HG02852 (cell line): ENCODE measurements at regions not wholly inside any gene's neighbourhood (a gene's known extent, or its start where the extent isn't known, plus 50 kb on each side); places are given as distances from the start of the nearest gene placed in this dataset.
"Not testable (repeated sequence)": the region's sequence is repeated elsewhere in the genome, so short reads cannot be mapped to it uniquely, and the experiment has no call there.

Experiments used
- ATAC-seq: cut with Tn5 transposase; IDR thresholded peaks from one replicate; pipeline ENCODE4 v1.9.1; 2021; ENCODE audit warnings: mild to moderate bottlenecking, moderate library complexity; ENCODE audit not compliant: unreplicated experiment

DNA sequence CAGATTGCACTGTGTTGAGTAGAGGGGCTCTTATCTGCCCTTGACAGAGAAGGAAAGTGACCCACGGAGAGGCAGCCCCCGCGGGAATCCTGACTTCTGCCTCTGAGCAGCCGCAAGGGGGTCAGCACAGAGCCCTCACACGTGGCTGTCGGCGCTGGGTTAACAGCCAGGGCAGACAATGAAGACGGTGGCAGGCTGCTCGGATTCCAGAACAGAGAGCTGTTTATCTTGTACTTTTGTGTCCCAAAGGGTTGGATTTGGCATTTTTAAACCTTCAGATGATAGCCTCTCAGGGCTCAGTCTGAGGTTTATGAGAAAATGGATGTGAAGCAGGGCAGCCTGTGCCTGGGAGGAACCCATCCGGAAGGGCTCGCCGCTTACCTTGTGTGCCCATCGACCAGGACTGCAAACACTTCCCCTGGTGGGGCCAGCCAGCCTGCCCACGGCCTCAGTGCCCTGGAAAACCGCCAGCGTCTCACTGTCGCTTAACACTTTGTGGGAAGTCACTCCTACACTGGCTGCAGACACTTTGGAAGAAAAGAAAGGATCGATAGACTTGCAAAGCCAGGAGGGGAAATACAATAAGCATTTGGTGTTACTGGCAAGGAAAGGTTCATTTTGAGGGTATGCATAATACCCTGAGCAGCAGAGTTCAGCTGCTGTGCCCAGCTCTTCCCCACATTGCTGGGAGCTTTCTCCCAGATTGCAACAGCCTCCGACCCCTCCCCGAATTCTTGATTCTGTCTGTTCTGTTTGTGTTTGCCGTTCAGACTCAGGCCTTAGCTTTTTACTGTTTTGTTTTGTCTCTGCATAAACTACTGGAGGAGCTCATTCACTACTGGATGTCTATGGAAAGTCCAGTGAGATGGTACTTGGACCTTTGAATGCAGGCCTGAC is 325.3 kb upstream of the MYT1L start:
- ATAC-seq: no peak

DNA sequence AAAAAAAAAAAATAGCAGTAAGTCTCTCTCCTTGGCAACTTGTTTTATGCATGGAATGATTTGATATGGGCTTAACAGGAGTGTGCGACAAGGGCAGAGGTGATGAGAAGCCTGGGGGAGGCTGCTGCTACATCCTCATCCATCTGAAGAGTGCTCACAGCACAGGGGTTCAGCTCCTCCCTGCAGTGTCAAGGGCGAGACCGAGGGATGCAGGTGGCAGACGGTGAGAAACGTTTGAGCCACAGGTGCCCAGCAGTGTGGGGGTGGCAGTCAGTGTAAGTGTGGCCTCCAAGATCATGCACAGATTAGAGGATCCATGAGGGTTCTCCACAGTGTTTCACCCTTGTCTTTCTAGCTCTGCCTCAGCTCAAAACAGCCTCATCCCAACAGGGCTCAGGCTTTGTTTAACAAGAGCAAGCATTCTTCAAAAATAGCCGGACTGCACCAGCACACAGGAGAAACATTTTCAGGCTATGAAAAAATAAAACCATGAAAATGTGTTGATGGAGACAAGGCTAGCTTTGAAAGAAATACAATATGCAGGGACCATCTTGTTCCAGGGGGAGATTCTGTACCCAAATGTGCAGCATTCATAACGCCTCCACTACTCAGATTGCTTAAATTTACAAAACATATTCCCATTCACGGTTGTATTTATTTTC is 324.5 kb upstream of the MYT1L start:
- no peak for ATAC-seq

DNA sequence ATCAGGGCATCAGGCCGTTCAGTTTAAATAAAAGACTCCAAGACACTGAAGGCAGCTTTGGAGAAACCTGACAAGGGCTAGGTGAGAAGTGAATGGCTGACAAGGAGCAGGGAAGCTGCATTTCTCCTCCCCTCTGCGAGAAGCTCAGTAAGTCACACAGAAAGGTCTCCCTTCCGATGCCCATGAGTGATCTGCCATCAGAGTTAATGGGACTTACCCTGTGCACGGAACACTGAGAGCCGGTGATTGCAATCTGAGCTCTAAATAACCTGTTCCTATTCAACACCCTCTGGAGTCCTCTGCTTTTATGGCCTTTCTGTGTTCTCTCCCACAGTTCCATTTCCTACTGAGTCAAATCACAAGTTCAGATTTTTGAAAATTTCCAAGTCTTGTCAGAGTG is 322.2 kb upstream of the MYT1L start:
- ATAC-seq: no peak

DNA sequence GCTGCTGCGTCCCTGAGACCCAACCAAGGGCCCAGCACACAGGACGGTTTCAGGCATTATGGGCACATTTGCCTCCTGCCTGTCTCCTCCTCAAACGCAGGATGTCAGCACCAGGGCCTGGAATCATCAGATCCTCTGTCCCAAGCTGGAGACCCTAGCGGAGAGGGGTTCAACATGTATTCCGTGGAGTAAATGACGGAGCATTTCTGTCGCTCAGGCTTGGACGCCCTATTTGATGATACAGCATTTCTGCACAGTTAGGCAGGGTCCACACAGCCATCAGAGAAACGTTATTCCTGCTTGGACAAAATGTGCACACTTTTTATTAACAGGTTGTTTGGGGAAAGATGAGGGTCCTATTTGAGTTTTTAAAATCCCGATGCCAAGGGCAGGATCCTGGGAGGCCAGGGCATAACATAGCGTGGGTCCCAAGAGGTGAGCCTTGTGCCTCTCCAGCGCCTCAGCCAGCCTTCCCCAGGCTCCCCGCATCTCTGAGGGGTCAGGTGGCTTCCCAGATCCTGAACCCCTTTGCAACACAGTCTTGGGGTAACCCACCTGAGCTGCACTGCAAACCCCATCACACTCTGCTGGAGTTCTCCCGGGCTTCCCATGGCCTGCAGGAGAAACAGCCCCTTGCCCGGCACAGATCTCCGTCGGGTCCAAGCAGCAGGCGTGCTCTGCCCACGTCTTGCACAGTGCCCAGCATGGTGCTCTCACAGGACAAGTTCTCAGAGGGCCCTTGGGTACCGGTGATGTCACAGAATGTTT is 319.7 kb upstream of the MYT1L start:
- ATAC-seq: no peak

DNA sequence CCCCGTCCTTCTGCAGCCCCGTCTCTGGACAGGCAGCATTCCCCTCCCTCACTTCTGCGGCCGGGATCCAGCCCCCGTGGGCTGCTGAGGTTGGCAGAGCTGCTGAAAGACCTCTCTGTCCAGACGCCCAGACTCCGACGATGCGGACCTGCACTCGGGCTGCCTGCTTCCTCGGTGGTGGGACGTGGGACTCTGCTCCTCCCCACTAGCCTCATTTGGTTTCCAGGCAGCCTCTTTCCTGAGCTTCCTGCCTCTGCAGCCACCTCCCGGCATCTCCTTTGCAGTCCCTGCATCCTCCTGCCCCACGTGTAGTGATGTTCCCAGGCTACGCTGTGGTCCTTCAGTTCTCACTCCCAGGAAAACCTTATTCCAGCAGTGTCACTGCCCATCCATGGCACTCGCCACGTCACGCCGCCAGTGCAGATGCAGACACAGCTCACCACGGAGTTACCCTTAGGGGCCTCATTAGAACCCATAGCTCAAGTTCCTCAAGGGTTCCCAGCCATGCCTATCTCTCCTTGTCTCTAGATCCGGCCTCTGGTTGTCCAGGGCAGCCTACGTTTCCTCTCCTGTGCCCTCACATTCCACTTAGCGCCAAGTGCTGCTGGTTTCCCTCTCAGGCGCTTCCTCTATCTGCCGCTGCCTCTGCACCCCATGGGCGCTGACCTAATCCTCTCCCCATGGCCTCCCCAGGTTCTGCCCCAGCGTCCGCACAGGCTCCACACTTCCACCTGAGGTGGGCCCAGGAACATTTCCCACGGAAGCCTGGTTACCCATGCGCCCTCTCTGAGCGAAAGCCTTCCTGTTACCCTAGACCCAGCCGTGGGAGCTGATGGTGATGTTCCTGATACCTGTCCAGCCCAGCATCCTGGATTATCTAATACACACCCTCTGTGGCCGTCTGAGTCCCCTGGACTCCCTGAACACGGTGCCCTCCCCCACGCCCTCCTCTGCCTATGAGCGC is 318.3 kb upstream of the MYT1L start:
- ATAC-seq: no peak

DNA sequence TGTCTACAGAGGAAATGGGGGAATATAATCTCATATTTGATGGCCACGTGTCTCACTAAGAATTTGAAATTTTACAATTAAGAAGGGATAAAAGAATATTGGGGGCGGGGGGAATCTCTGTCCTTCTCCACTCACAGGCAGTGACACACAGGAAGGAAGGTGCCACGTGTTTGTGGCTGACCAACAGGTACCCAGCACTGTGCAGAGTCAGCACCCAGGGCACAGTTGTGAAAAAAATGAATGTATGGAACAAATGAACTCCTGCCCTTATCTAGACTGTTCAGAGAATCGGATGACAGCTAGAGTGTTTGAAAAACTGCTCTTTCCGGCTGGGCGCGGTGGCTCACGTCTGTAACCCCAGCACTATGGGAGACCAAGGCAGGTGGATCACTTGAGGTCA is 317.0 kb upstream of the MYT1L start:
- no peak for ATAC-seq

DNA sequence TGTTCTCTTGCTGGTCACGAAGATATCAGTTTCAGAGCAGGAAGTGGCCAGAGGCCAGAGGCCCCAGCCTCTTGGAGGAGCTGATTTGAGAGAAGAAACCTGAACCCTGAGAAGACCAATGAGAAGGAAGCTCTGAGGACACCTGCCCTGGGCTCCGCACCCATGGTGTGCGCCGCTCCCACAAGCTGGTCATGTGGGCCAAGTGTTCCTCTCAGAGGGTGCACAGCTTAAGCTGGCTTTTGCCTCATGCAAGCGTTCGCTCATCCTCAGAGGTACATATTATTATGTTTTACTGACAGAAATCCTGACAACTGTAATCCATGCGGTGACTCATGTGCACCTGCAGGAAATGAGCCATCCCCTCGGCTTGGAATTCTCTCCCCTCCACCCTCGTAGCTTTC is 316.1 kb upstream of the MYT1L start:
- no peak for ATAC-seq

DNA sequence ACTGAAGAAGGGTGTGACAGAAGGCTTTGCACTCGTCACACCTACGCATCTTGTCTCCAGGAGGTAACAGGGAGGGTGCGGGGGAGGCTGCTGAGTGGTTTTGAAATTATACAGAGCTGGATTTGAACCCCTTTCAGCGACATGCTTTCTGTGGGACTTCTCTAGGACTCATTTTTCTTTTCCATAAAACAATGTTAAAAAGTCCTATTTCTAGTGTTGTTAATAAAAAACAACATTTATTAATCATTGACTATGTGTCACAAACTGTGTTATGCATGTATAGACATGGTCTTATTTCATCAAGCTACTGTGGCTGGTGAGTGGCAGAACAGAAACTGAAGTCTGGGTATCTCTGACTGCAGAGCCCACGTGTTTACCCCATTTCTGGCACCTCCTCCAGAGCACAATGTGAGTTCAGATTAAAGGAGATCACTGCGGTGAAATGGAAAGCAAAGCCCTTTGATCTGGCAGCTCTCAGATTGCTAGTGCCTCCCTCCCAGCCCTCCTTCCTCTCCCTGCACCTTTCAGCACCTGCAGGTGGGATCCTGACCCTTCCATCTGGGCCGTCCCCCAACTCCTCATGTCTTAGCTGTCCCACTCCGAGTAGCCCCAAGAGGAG is 315.5 kb upstream of the MYT1L start:
- ATAC-seq: no peak

DNA sequence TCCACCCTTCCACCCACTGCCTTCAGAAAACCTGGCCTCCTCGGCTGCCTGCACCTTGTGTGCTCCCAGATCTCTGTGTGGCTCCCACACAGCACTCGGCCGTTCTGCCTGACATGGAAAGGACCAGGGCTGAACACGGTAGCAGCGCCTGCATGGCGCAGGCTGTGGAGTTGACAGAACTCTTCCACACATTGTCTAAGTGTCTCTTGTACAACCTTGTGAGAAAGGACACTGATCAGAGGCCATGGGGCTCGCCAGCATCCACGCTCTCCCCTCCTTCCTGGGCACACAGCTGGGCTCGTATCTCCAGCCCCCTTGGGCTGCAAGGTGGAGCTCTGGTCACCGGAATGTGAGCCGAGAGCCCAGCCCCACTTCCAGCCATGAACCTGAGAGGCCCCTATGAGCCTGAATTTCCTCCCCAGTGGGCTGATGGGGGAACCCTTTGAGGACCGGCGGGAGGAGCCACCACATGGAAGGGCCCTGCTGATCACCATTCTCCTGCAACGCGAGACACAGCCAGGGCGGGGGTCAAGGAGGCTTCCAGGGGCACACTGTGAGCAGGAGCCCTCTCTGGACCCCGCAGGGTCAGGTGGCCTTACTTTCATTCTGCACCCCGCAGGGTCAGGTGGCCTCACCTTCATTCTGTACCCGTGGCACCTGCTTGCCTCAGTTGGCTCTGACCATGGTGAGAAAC is 314.2 kb upstream of the MYT1L start:
- ATAC-seq: no peak

DNA sequence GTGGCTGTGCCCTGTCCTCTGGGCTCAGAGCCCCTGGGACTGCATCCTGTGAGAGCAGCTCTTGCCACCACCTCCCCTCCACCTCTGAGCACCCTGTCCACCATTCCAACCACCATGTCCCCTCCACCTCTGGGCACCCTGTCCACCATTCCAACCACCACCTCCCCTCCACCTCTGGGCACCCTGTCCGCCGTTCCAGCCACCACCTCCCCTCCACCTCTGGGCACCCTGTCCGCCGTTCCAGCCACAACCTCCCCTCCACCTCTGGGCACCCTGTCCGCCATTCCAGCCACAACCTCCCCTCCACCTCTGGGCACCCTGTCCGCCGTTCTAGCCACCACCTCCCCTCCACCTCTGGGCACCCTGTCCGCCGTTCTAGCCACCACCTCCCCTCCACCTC is 313.7 kb upstream of the MYT1L start:
- not testable (repeated sequence) for ATAC-seq

DNA sequence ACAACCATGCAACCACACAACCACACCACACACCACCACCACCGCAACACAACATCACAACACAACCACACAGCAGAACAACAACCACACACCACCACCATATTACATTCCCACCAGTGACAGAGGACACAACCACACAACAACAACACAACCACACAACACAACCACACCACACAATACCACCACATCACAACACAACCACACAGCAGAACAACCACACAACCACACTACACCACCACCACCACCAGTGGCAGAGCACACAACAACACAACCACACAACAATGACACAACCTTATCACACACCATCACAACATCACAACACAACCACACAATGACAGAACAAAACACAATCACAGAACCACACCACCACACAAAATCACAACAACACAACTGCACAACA is 313.0 kb upstream of the MYT1L start:
- no peak for ATAC-seq

DNA sequence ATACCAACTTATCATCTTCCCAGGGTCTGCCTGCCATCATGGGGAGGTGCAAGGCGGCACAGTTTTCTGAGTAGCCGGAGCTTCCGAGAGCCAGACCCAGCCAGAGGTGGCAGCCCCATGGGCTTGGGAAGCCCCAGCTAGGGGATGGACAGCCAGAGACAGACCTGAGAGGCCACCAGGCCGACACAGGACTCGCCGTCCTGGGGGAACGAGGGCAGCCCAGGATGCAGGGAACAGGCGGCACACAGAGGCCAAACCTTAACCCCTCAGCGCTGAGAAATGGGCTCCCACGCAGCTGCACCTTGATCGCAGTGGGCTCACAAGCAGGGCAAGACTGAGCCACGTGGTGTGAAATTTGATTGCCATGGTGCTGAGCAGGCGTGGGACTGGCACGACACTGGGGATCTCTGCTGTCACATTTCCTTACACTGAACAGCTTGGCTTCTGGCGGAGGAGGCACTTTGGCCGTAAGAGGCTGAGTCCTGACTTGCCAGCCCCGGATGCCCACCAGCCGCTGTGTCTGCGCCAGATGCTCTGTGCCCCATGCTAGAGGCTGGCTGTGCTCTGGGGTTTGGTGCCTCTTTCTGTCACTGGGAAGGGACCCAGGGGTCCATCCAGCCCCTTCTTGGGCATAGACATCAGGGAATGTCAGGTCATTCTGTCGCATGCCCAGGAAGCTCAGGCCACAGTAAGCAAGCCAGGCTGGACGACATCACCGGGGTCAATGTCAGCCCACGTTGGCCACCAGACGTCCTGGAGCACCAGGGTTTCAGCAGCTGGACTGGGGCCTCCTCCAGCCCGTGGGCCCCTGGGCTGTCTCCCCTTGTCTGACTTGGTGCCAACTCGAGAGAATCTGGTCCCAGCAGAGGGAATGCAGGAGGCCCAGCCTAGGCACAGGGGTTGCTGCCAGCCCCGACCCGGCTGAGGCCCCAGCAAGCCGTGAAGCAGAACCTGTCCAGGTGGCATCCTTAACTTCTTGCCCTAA is 312.1 kb upstream of the MYT1L start:
- ATAC-seq: no peak

DNA sequence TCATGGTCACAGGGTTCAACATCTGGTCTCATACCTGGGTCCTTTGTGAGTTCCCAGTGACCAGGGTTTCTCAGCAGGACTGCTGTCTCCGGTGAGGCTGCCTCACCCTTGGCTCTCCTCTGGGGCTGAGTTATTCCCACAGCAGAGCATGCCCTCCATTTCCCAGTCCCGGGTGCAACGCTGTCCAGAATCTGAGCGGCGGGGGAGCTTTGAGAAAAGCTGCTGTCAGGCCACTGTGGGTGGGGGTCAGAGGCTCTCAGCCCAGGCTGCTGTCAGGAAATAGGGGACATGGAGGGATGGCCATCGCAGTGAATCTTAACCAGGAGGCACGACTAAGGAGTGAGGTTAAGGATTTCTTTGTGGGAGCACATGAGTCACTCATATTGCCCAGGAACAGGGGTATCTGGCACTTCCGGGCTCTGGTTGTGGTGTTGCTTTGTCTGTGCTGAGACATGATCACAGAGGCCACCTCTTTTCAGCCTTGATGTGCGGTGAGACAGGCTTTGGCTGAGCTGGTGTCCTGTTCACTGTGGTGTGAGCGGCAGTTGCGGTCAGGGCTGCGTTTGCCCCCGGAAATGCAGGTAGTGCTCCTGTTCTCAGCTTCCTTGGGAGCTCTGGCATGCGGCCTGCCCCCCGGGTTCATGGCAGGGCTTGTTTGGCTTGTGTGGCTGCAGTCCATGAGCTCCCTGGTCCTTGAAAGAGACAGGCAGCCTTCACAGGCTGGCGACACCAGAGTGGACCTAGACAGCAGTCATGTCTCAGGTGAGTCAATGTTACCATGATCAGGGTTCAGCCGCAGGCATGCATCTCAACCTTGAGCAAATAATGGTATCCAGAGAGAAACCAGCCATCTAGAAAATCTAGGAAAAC is 310.7 kb upstream of the MYT1L start:
- no peak for ATAC-seq

DNA sequence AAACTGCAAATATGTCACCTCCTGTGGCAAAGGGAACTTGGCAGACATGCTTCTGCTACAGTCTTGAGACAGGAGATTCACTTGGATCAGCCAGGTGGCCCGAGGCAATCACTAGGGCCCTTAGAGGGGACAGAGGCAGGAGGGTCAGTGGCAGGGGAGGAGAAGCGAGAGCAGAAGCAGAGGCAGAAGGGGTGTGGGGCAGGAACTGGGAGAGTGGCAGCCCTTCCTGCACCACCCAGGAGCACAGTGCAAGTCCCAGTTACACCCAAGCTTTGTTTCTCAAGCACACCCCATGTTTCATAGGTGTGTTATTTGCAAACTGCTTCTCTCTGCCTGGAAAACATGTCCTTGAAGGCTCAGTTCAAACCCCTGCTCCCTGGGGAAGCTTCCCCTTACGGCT is 309.7 kb upstream of the MYT1L start:
- no peak for ATAC-seq

DNA sequence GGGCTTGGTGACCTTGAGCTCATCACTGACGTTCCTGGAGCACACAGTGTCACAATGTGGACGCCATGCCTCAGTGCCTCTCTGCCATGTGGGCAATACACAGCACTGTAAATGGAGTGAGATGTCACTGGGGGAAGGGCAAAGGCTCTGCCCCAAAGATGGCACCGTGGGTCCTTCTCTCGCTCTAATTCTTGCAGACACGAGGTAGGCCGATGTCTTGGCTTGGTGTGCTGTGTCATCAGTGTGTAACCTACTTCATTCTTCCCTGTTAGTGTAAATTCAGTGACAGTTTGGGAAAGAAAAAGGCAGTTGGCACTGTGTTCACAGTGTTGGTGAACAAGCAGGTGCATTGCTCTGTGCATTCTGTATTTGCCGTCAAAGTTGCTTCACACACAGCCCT is 309.3 kb upstream of the MYT1L start:
- no peak for ATAC-seq

DNA sequence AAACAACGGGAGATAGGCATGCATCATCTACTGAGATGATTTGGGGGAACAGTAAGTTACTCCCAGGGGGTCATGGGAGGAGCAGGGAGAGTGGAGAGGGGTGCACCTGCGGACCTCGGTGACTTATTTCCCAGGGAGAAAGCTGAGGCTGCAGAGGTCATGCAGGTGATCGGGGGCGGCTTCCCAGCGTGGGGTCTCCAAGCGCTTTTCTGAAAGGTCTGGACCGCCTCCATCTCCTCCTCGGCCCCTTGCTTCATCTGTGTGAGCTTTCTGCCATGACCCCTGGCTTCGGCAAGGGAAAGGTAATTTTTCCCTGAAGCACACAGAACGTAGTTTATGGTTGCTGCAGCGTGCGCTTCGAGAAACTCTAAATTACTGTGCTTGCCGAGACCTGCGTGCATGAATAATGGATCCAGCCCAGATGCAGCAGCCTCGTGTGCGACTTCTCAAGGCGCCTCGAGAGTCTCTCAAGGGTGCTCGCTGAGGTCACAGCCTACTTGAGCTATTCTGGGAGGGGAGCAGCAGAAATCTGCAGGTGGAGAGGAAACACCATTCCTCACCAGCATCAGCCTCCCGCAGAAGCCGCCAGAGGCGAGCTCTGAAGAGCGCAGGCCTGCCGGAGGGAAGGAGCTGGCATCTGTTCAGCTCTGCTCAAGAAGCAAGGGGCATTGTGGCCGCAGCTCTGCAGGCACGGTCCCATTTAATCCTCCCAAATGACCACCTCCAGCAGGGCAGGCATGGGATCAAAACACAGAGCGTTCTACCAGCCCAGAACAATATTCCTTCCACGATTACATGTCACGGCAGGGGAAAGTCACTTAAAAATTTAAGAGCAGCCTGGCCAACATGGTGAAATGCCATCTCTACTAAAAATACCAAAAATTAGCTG is 308.4 kb upstream of the MYT1L start:
- ATAC-seq: no peak
